ENCODE measurements at regions not wholly inside any gene's neighbourhood (a gene's known extent, or its start where the extent isn't known, plus 50 kb on each side); places are given as distances from the start of the nearest gene placed in this dataset.
"Not testable (repeated sequence)": the region's sequence is repeated elsewhere in the genome, so short reads cannot be mapped to it uniquely, and the experiment has no call there.

DNA sequence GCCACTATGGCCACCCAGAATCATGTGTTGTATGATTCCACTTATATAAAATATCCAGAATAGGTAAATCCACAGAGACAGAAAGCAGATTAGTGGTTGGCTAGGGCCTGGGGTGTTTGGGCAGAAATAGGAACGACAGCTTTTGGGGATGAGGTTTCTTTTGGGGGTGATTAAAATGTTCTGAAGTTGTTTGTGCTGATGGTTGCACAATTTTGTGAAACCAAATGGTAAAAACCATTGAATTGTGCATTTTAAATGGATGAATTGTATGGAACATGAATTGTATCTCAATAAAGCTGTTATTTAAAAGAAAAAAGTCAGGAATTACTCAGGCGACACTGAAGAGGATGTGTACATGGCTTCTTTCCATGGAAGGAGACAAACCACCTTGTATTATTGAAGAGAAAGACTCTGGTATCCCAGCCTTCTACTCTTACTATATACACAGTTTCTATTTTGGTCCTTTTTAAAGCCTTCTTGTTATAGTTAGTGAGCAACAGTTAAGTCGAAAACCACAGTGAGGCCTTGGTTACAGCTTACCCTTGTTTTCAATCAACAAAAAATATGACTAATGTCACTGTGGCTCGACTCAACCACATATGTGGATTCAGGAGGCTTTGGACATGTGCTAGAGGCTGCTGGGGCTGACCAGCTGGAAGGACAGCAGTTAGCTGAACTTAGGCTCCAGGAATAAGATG, 57.1 kb upstream of the KMT2E start:
- DNase-seq (ENCODE audit: low spot score) = peak; percentile 65

DNA sequence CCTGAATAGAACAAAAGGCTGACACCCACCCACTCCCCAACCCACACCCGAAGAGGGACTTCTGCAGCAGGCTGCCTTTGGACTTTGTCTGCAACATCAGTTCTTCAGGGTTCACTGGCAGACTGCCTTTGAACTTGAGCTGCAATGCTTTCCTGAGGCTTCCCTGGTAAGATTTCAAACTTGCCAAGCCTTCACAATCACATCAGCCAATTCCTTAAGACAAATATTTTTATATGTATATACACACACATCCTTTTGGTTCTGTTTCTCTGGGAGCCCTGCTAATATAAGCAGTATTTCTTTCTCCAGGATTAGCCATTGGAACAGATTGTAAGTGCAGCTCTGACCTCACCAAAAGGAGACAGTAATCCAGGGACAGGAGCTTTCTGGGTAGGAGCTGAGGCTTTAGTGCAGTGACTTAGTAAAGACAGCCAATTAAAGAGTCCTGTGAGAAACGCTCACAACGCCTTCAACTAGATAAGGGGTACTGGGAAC, 55.6 kb upstream of the KMT2E start:
- DNase-seq (ENCODE audit: low spot score) = no peak

- DNase-seq (ENCODE audit: low spot score) = not testable (repeated sequence)
Measured at GRCh38 chr7:104959483-104959882, 54.5 kb upstream of the KMT2E start.

DNA sequence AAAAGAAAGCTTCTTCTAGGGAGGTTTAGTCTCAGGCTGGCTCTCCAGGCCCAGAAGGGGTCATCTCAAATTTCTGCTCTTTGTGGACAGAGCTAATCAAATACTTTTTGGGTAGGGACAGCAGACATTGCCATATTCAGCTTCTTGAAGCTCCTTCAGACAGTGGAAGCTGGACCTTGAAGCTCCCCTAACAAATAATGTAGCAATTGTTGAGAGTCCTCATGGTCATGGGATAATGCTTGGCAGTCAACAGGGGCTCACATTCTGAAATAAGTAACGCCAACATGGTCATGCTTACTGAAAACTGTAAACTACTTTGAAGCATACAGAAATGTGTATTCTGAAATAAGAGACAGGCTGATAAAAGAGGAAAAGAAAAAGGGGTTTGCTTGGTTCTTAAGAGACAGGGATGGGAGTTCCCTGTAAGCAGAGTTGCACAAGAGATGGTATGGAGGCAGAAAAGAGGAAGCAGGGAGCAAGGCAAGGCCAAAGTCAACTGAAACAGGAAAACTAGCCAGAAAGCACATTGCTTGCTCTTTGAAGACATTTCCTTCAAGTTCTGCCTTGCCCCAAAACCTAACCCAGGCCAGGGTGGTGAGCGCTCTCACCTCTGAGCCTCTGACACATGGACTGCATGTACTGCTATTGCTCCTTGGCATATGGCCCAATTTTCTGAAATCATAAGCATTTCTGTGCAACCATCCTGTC, 53.1 kb upstream of the KMT2E start:
- DNase-seq (ENCODE audit: low spot score) = no peak

- no peak for DNase-seq (ENCODE audit: low spot score)
Measured at GRCh38 chr7:104961821-104962220, 52.2 kb upstream of the KMT2E start.

DNA sequence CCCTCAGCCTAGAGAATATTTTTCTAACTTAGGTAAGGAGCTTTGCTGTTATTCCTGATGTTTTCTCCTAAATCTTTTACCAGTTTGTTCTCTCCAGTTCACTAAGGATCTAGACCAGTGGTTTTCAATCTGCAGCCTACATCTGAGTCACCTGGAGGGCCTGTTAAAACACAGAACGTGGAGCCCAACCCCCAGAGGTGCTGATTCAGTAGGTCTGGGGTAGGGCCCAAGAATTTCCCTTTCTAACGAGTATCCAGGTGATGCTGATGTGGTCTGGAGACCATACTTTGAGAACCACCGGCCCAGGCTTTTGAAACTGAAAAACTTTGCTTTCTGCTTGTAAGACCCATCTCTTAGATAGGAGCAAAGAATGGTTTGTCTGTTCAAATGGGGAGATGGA, 51.2 kb upstream of the KMT2E start:
- DNase-seq (ENCODE audit: low spot score) = no peak

GRCh38 chr7:104963378-104963990, 50.5 kb upstream of the KMT2E start:
- no peak for DNase-seq (ENCODE audit: low spot score)

DNA sequence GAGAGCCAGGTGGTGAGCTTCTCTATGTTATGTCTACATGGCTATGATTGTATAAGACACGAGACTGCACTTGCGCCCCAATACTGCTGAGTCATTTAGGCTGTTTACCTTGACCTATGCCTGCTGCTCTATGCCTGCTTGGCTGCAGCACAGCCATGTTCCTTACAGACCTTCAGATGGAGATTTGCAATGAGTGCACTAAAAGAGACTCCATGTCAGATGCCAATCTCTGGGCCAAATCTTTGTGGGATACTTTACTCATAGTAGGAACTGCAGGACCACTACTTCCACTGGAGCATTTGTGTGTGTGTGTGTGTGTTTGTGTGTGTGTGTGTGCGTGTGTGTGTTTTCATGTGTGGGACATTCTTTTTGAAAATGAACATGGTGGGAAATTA, 50.0 kb upstream of the KMT2E start:
- DNase-seq (ENCODE audit: low spot score) = no peak
